ENCODE measurements at regions not wholly inside any gene's neighbourhood (a gene's known extent, or its start where the extent isn't known, plus 50 kb on each side); places are given as distances from the start of the nearest gene placed in this dataset.

- Histone ChIP-seq H3K79me1 (ENCODE audit: insufficient read depth, low read depth, low read length, poor library complexity, severe bottlenecking) (no peaks in the 10 kb centered on the region), H3K27ac (ENCODE audit: insufficient read length, low read depth, low read length) (no peak overlapping the region), H4K91ac (ENCODE audit: insufficient read length, low read depth, low read length) (no peak overlapping the region), H2BK20ac (ENCODE audit: low read depth, low read length, poor library complexity, severe bottlenecking) (no peak overlapping the region), H2BK120ac (ENCODE audit: low read depth, low read length, poor library complexity, severe bottlenecking) (no peak overlapping the region), H3K9me3 (ENCODE audit: control insufficient read depth, low read depth, low read length) (no peaks in the 10 kb centered on the region), H2BK5ac (ENCODE audit: insufficient read length, low read length) (no peak overlapping the region), H2BK15ac (ENCODE audit: low read depth, low read length) (no peak overlapping the region), H2BK12ac (ENCODE audit: insufficient read length, low read depth, low read length) (no peak overlapping the region), H3K4ac (ENCODE audit: low read depth, low read length) (no peak overlapping the region), H3K9ac (ENCODE audit: extremely low read depth, insufficient read length, low read length) (no peak overlapping the region), H3K23me2 (ENCODE audit: insufficient read length, low read depth, low read length, poor library complexity, severe bottlenecking) (no peaks in the 10 kb centered on the region), H4K8ac (replicated peaks; ENCODE audit: insufficient read length, low read depth, low read length) (no peak overlapping the region), H3K18ac (ENCODE audit: insufficient read length, low read depth, low read length) (no peak overlapping the region), H3K4me1 (ENCODE audit: insufficient read depth, low read length) (no peaks in the 10 kb centered on the region), H3K4me2 (ENCODE audit: insufficient read depth, insufficient read length, low read length) (no peak overlapping the region), H4K20me1 (ENCODE audit: control insufficient read depth, insufficient read depth, insufficient read length) (no peaks in the 10 kb centered on the region), H2AK5ac (ENCODE audit: insufficient read length, low read length) (no peak overlapping the region), H3K23ac (ENCODE audit: insufficient read length, low read depth, low read length) (no peak overlapping the region), H2AFZ (ENCODE audit: low read length) (no peak overlapping the region), H3T11ph (ENCODE audit: low read length) (no peak overlapping the region), H3K27me3 (ENCODE audit: insufficient read depth, low read length) (no peaks in the 10 kb centered on the region), H3K79me2 (ENCODE audit: insufficient read depth, low read length) (no peaks in the 10 kb centered on the region), H4K5ac (ENCODE audit: insufficient read length, low read depth, low read length) (no peak overlapping the region), H3K56ac (ENCODE audit: insufficient read length, low read depth, low read length) (no peak overlapping the region), H3K14ac (ENCODE audit: insufficient read depth, low read length) (no peak overlapping the region)
- Mint-ChIP-seq H3K4me1 (no peaks in the 10 kb centered on the region), H3K27ac (no peak overlapping the region), H3K36me3 (ENCODE audit: insufficient read depth in 1 of 3, low read depth in 3 of 3) (peaks cover 4 to 27% (median 6%) of the 10 kb centered on the region in 3 experiments; a peak in 5 of 7 replicates), H3K9me3 (peaks cover 35 to 38% of the 10 kb centered on the region in 2 experiments), H3K27me3 (ENCODE audit: low read depth) (no peaks in the 10 kb centered on the region), H3K4me3 (no peak overlapping the region)
- TF ChIP-seq CTCF (conservative IDR thresholded peaks at IDR 0.05) = no peak
- no peak for DNase-seq
Measured at GRCh38 chr1:172811694-172812093, 152.8 kb downstream of the FASLG start.

All from H9 (cell line).